Body of pancreas (tissue), 4 donors: ENCODE measurements at regions not wholly inside any gene's neighbourhood (a gene's known extent, or its start where the extent isn't known, plus 50 kb on each side); places are given as distances from the start of the nearest gene placed in this dataset.

Experiments
- ATAC-seq: fragments of 150-250 bp; one replicate; pipeline ENCODE4 v1.9.1; 2016
- DNase-seq, 4 donors: peaks; one replicate each; pipeline ENCODE4 v3.0.0-alpha.2; 2019
- H3K27ac ChIP-seq, 4 donors: fragments of 200-600 bp; sonication (generic); 1 replicate in 3 of 4; 2 replicates in 1 of 4; pipeline versions ENCODE4 v1.5.1 to v1.6.1; 2016 to 2019; ENCODE audit warnings: mild to moderate bottlenecking in 1 of 4, mixed read lengths in 1 of 4, moderate library complexity in 1 of 4
- H3K27me3 ChIP-seq, 2 donors: fragments of 200-600 bp; sonication (generic); one replicate each; pipeline ENCODE4 v1.6.0; 2016; ENCODE audit warnings: mild to moderate bottlenecking in 1 of 2
- H3K36me3 ChIP-seq, 2 donors: fragments of 200-600 bp; sonication (generic); replicated peaks in 1 of 2; 2 replicates each; pipeline ENCODE4 v1.5.1; 2016; ENCODE audit warnings: low read depth in 2 of 2; ENCODE audit not compliant: insufficient read depth in 1 of 2
- H3K4me1 ChIP-seq: fragments of 200-600 bp; sonication (generic); one replicate; pipeline ENCODE4 v1.6.0; 2016
- H3K4me3 ChIP-seq, 2 donors: fragments of 200-600 bp; sonication (generic); 1 replicate in 1 of 2; 2 replicates in 1 of 2; pipeline ENCODE4 v1.5.1; 2016 to 2019
- H3K9me3 ChIP-seq, 3 donors: fragments of 200-600 bp; sonication (generic); 1 replicate in 2 of 3; 2 replicates in 1 of 3; pipeline ENCODE4 v1.5.1; 2016
- POLR2A ChIP-seq, 3 donors: fragments of 450-650 bp; IDR thresholded peaks; one replicate each; pipeline ENCODE4 v1.6.1; 2016; ENCODE audit warnings: antibody characterized with exemption in 3 of 3, mild to moderate bottlenecking in 2 of 3
- WGBS, 2 donors: methylation state at CpG; one replicate each; pipeline ENCODE4 v1.1.5; 2017; 5-methylcytosine and 5-hydroxymethylcytosine counted together
- intact Hi-C: fragments of 100-400 bp; cut with DNase I; formaldehyde crosslinking; loops from one replicate; pipeline ENCODE4 v1.15.1; 2023
- TF ChIP-seq, protein P1 (sequence below), 7 experiments: fragments of 450-650 bp in 4 of 7; fragments of 200-600 bp in 3 of 7; sonication (generic) in 3 of 7; IDR thresholded peaks; one replicate each; pipeline ENCODE4 v1.5.1; 2016 to 2019; ENCODE audit warnings: antibody characterized with exemption in 7 of 7

GRCh38 chr1:38560457-38560856 is 299.1 kb downstream of the RRAGC start:
- H3K36me3 ChIP-seq, result no peaks in the 10 kb centered on the region
- H3K27me3 ChIP-seq, result no peaks in the 10 kb centered on the region
- no peak for TF ChIP-seq POLR2A (IDR thresholded peaks at IDR 0.05)
- TF ChIP-seq, protein P1, sequence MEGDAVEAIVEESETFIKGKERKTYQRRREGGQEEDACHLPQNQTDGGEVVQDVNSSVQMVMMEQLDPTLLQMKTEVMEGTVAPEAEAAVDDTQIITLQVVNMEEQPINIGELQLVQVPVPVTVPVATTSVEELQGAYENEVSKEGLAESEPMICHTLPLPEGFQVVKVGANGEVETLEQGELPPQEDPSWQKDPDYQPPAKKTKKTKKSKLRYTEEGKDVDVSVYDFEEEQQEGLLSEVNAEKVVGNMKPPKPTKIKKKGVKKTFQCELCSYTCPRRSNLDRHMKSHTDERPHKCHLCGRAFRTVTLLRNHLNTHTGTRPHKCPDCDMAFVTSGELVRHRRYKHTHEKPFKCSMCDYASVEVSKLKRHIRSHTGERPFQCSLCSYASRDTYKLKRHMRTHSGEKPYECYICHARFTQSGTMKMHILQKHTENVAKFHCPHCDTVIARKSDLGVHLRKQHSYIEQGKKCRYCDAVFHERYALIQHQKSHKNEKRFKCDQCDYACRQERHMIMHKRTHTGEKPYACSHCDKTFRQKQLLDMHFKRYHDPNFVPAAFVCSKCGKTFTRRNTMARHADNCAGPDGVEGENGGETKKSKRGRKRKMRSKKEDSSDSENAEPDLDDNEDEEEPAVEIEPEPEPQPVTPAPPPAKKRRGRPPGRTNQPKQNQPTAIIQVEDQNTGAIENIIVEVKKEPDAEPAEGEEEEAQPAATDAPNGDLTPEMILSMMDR (IDR thresholded peaks at IDR 0.05), result no peak
- no peak for DNase-seq
- no peaks in the 10 kb centered on the region for H3K9me3 ChIP-seq
- 66 to 68% methylated on average over 7 of the region's 7 CpGs for WGBS, 2 donors
- no peak overlapping the region for H3K27ac ChIP-seq
- no peak for ATAC-seq
- intact Hi-C loops, result no loop called here
- H3K4me1 ChIP-seq, result peaks cover 4% of the 10 kb centered on the region
- no peak overlapping the region for H3K4me3 ChIP-seq

- no peak overlapping the region for H3K4me3 ChIP-seq
- H3K9me3 ChIP-seq, result no peaks in the 10 kb centered on the region
- DNase-seq (peak; percentile 18 to 51 (median 44)), ATAC-seq (peak; percentile 35)
- no peaks in the 10 kb centered on the region for H3K27me3 ChIP-seq
- intact Hi-C loops, result no loop called here
- H3K4me1 ChIP-seq, result peaks cover 4% of the 10 kb centered on the region
- no peak overlapping the region for H3K27ac ChIP-seq
- no peak for TF ChIP-seq POLR2A (IDR thresholded peaks at IDR 0.05)
- TF ChIP-seq, protein P1 (IDR thresholded peaks at IDR 0.05), result no peak
- no peaks in the 10 kb centered on the region for H3K36me3 ChIP-seq
- 11 to 24% methylated on average over 9 to 32 of the region's 33 CpGs for WGBS, 2 donors
Observed at GRCh38 chr1:38559446-38560165, 300.0 kb downstream of the RRAGC start.

DNA sequence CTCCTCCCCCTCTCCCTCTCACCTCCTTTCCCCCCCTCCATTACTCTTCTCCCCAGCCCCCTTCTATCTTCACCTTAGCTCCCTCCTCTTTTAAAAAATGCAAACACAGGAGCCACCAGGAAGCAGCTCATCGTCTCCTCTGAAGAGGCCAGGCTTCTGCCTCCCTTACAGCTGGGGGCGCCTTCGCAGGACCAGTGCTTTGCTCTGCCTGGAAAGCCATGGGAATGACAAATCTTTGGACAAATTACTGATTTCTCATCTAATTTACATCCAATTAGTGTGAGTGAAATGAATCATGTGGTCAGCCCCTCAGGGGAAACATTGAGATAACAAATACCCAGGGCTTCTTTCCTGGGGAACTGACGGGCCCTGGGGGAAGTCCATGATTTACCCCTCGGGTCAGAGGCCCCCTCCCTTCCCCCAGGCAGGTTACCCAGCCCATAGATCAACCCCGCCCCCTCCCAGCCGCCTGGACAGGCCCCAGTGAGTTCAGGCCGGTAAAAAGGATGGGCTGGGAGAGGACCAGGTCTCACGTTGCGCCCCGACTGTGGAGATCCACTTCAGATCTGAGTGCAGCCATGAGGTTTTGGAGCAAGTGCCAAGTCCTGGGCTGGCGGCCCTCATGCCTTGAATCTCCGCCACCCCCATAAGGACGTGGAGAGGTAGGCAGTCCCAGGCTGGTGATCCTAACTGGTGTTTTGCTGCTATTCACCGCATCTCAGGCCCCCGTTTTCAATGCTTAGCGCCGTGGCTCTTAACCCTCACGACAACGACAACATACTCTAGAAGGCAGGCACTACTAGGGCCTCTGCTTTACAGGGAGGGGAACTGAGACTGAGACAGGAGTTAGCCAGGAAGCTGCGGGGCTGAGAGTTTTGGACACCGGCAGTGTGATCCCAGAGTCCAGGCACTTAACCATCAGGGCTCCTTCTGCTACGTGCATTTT is 300.8 kb downstream of the RRAGC start:
- 58 to 62% methylated on average over 19 to 23 of the region's 23 CpGs for WGBS, 2 donors
- Histone ChIP-seq H3K36me3 (no peaks in the 10 kb centered on the region), H3K4me3 (no peak overlapping the region), H3K27ac (no peak overlapping the region), H3K27me3 (no peaks in the 10 kb centered on the region), H3K9me3 (no peaks in the 10 kb centered on the region), H3K4me1 (peaks cover 4% of the 10 kb centered on the region)
- intact Hi-C loops, result no loop called here
- DNase-seq (no peak), ATAC-seq (no peak)
- TF ChIP-seq, protein P1 (IDR thresholded peaks at IDR 0.05), result no peak
- TF ChIP-seq POLR2A (IDR thresholded peaks at IDR 0.05), result no peak

DNA sequence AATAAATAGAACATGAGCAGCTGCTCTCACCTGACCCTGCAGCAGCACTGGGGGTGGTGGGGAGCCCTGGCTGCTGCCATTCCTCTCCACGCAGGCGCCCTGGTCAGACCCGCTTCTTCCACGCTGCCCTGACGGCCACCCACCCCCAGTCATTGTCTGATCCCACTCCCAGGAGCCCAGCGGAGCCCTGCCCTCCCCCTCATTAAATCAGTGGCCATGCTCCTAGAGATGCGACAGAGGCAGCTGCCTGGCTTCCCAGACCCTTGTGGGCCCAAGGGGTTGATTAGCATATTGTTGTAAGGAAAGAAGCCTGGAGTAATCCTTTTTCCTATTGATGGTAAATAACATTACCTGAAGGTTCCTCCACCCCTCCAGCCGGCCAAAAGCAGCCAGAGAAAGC is 301.5 kb downstream of the RRAGC start:
- no peak for ATAC-seq
- DNase-seq, result no peak
- Histone ChIP-seq H3K27ac (no peak overlapping the region), H3K4me1 (peaks cover 4% of the 10 kb centered on the region), H3K9me3 (no peaks in the 10 kb centered on the region), H3K27me3 (no peaks in the 10 kb centered on the region), H3K36me3 (no peaks in the 10 kb centered on the region), H3K4me3 (no peak overlapping the region)
- TF ChIP-seq POLR2A (IDR thresholded peaks at IDR 0.05), result no peak
- TF ChIP-seq, protein P1 (IDR thresholded peaks at IDR 0.05), result no peak
- 79 to 83% methylated on average over 8 of the region's 8 CpGs for WGBS, 2 donors
- intact Hi-C loops, result no loop called here
